ENCODE measurements at regions not wholly inside any gene's neighbourhood (a gene's known extent, or its start where the extent isn't known, plus 50 kb on each side); places are given as distances from the start of the nearest gene placed in this dataset.
A peak's percentile ranks its signal among the peaks of the same experiment; 100 is the strongest.

DNA sequence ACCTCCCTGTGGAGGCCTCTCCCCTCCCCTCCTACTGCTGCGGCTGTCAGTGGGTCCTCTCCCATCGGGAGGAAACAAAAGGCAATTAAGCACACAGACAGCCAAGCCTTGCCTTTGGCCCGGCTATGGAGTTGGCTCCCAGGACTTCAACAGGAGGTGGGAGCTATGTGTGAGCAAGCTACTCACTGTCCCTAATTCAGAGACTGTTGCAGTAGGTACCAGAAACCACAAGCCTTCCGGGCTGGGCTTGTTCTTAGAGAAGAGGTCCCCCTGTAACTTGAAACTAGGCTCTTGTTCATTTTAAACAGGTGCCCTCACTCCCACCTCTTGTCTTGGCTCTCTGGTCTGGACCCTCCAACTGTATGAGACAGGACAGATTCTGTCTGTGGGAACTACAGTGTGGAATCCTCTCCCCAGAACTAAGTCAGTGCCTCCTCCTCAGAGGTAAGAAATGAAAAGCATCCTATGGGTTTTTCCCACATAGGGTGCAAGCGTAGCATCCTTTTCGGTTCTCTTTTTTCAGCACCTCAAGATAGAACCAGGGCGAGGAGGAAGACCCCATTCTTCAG is 561.1 kb downstream of the EBF1 start:
- no peaks in the 10 kb centered on the region for H3K36me3 Mint-ChIP-seq
- no peak overlapping the region for H2AFZ ChIP-seq (ENCODE audit: insufficient read depth, low read depth, low read length, poor library complexity, severe bottlenecking)
- no peak for TF ChIP-seq CTCF (IDR thresholded peaks at IDR 0.05)
- no peak overlapping the region for H3K27ac Mint-ChIP-seq
- no peaks in the 10 kb centered on the region for H3K36me3 ChIP-seq (replicated peaks in 1 of 2; ENCODE audit: control insufficient read depth in 1 of 2, insufficient read depth in 2 of 2, low read length in 2 of 2)
- H3K27me3 ChIP-seq (ENCODE audit: control insufficient read depth in 2 of 2, insufficient read depth in 2 of 2, low read length in 2 of 2) = peaks cover 0 to 3% of the 10 kb centered on the region in 2 donors
- no CpG with 5 or more reads among the region's 7 CpGs for WGBS (ENCODE audit: insufficient coverage)
- intact Hi-C loops (cut with micrococcal nuclease) = no loop called here
- peaks cover 6 to 21% (median 11%) of the 10 kb centered on the region in 3 donors for H3K27me3 Mint-ChIP-seq (ENCODE audit: low read depth in 3 of 3)
- no peaks in the 10 kb centered on the region for H3K4me1 Mint-ChIP-seq
- H3K4me1 ChIP-seq (ENCODE audit: control insufficient read depth in 1 of 2, insufficient read depth in 2 of 2, low read length in 2 of 2) = no peaks in the 10 kb centered on the region
- no peak overlapping the region for H3K9ac ChIP-seq (ENCODE audit: insufficient read depth, low read length, poor library complexity, severe bottlenecking)
- H3K79me2 ChIP-seq (ENCODE audit: insufficient read depth, low read length) = no peaks in the 10 kb centered on the region
- H3K4me3 Mint-ChIP-seq = no peak overlapping the region
- no peak overlapping the region for H3K4me3 ChIP-seq (replicated peaks in 1 of 3; ENCODE audit: low read depth in 2 of 3, low read length in 3 of 3)
- no peak for DNase-seq
- H4K20me1 ChIP-seq (ENCODE audit: insufficient read depth, low read length) = no peaks in the 10 kb centered on the region
- H3K9me3 ChIP-seq (replicated peaks in 1 of 2; ENCODE audit: control insufficient read depth in 1 of 2, insufficient read depth in 1 of 2, low read length in 2 of 2) = no peaks in the 10 kb centered on the region
- no peak overlapping the region for H3K4me2 ChIP-seq (replicated peaks; ENCODE audit: extremely low read depth, low read length, poor library complexity, severe bottlenecking)
- peaks cover 0 to 10% (median 0%) of the 10 kb centered on the region in 7 donors for H3K9me3 Mint-ChIP-seq
- no peak overlapping the region for H3K27ac ChIP-seq (ENCODE audit: low read depth in 1 of 2, low read length in 2 of 2)

GRCh38 chr5:158537366-158537765 is 562.4 kb downstream of the EBF1 start:
- Histone ChIP-seq H3K4me3 (replicated peaks in 1 of 3; ENCODE audit: low read depth in 2 of 3, low read length in 3 of 3) (no peak overlapping the region), H3K4me1 (ENCODE audit: control insufficient read depth in 1 of 2, insufficient read depth in 2 of 2, low read length in 2 of 2) (no peaks in the 10 kb centered on the region), H3K9ac (ENCODE audit: insufficient read depth, low read length, poor library complexity, severe bottlenecking) (no peak overlapping the region), H3K79me2 (ENCODE audit: insufficient read depth, low read length) (no peaks in the 10 kb centered on the region), H3K4me2 (replicated peaks; ENCODE audit: extremely low read depth, low read length, poor library complexity, severe bottlenecking) (no peak overlapping the region), H4K20me1 (ENCODE audit: insufficient read depth, low read length) (no peaks in the 10 kb centered on the region), H2AFZ (ENCODE audit: insufficient read depth, low read depth, low read length, poor library complexity, severe bottlenecking) (no peak overlapping the region), H3K9me3 (replicated peaks in 1 of 2; ENCODE audit: control insufficient read depth in 1 of 2, insufficient read depth in 1 of 2, low read length in 2 of 2) (no peaks in the 10 kb centered on the region), H3K36me3 (replicated peaks in 1 of 2; ENCODE audit: control insufficient read depth in 1 of 2, insufficient read depth in 2 of 2, low read length in 2 of 2) (no peaks in the 10 kb centered on the region), H3K27ac (ENCODE audit: low read depth in 1 of 2, low read length in 2 of 2) (no peak overlapping the region), H3K27me3 (ENCODE audit: control insufficient read depth in 2 of 2, insufficient read depth in 2 of 2, low read length in 2 of 2) (peaks cover 0 to 3% of the 10 kb centered on the region in 2 donors)
- H3K4me1 Mint-ChIP-seq = no peaks in the 10 kb centered on the region
- intact Hi-C loops (cut with micrococcal nuclease) = no loop called here
- no peaks in the 10 kb centered on the region for H3K36me3 Mint-ChIP-seq
- peak overlapping the region in 1 of 2 donors; percentile 2 for H3K4me3 Mint-ChIP-seq
- peaks cover 0 to 10% (median 0%) of the 10 kb centered on the region in 7 donors for H3K9me3 Mint-ChIP-seq
- H3K27me3 Mint-ChIP-seq (ENCODE audit: low read depth in 3 of 3) = peaks cover 6 to 21% (median 11%) of the 10 kb centered on the region in 3 donors
- 94% methylated on average over 2 of the region's 2 CpGs for WGBS (ENCODE audit: insufficient coverage)
- no peak for TF ChIP-seq CTCF (IDR thresholded peaks at IDR 0.05)
- no peak overlapping the region for H3K27ac Mint-ChIP-seq
- DNase-seq = no peak
